GM18861 (cell line): ENCODE measurements at regions not wholly inside any gene's neighbourhood (a gene's known extent, or its start where the extent isn't known, plus 50 kb on each side); places are given as distances from the start of the nearest gene placed in this dataset.
"Not testable (repeated sequence)": the region's sequence is repeated elsewhere in the genome, so short reads cannot be mapped to it uniquely, and the experiment has no call there.

ENCODE experiments used
- ATAC-seq: cut with Tn5 transposase; IDR thresholded peaks from one replicate; pipeline ENCODE4 v1.9.1; 2021; ENCODE audit not compliant: unreplicated experiment

- not testable (repeated sequence) for ATAC-seq
These were observed 74.0 kb downstream of the TMEM121 start for GRCh38 chr14:105600195-105600938.

- no peak for ATAC-seq
These were observed 74.6 kb downstream of the TMEM121 start for GRCh38 chr14:105600939-105601359.

- ATAC-seq = no peak
These were observed 75.2 kb downstream of the TMEM121 start for GRCh38 chr14:105601360-105602242.

GRCh38 chr14:105602243-105602750, 75.9 kb downstream of the TMEM121 start:
- ATAC-seq = no peak

GRCh38 chr14:105602799-105603793, 76.7 kb downstream of the TMEM121 start:
- ATAC-seq = no peak

- ATAC-seq = not testable (repeated sequence)
These were observed 78.4 kb downstream of the TMEM121 start for GRCh38 chr14:105604531-105605463.

GRCh38 chr14:105605464-105606304, 79.3 kb downstream of the TMEM121 start:
- ATAC-seq = no peak

GRCh38 chr14:105606305-105606975, 80.1 kb downstream of the TMEM121 start:
- ATAC-seq = not testable (repeated sequence)

GRCh38 chr14:105607025-105607424, 80.6 kb downstream of the TMEM121 start:
- not testable (repeated sequence) for ATAC-seq

GRCh38 chr14:105614987-105615386, 88.6 kb downstream of the TMEM121 start:
- ATAC-seq = not testable (repeated sequence)

GRCh38 chr14:105615986-105616801, 89.8 kb downstream of the TMEM121 start:
- ATAC-seq = not testable (repeated sequence)

- no peak for ATAC-seq
These were observed 90.4 kb downstream of the TMEM121 start for GRCh38 chr14:105616802-105617192.

- ATAC-seq = no peak
These were observed 90.9 kb downstream of the TMEM121 start for GRCh38 chr14:105617201-105617777.

GRCh38 chr14:105617805-105618204, 91.4 kb downstream of the TMEM121 start:
- ATAC-seq = not testable (repeated sequence)

- ATAC-seq = not testable (repeated sequence)
These were observed 92.9 kb downstream of the TMEM121 start for GRCh38 chr14:105619324-105619723.

- ATAC-seq = not testable (repeated sequence)
These were observed 93.9 kb downstream of the TMEM121 start for GRCh38 chr14:105620178-105620864.
